ENCODE measurements at regions not wholly inside any gene's neighbourhood (a gene's known extent, or its start where the extent isn't known, plus 50 kb on each side); places are given as distances from the start of the nearest gene placed in this dataset.
"Not testable (repeated sequence)": the region's sequence is repeated elsewhere in the genome, so short reads cannot be mapped to it uniquely, and the experiment has no call there.

DNA sequence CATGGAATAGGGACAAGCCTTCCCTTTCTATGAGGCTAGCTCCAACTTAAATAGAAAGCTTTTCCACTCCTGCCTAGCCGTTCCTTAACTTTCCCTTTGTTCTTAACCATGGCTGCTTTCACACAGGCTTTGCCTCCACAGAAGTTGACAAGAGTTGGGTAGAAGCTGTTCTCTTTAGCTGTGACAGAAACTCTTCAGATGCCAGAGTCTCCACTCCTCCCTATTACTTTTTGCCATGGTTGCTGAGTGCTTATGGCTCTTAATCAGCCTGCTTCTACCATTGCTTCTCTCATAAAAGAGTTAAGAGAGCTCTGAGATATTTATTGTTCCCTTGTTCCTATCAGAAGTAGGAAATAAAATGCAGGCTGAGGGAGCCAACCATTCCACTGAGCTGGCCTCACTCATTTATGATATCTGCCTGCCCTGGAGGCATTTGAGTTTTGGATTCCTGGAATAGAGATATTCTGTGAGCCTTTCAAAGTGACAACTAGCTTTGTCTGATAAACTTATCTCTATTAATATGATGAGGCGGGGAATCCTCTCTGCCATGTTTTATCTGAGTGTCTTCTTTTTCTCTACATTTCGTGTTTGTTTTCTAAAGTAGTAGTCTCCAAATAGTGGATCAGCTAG, 162.6 kb downstream of the DMAC1 start:
- no peaks in the 10 kb centered on the region for H3K27me3 Mint-ChIP-seq (ENCODE audit: low read depth)
- TF ChIP-seq, protein P1, sequence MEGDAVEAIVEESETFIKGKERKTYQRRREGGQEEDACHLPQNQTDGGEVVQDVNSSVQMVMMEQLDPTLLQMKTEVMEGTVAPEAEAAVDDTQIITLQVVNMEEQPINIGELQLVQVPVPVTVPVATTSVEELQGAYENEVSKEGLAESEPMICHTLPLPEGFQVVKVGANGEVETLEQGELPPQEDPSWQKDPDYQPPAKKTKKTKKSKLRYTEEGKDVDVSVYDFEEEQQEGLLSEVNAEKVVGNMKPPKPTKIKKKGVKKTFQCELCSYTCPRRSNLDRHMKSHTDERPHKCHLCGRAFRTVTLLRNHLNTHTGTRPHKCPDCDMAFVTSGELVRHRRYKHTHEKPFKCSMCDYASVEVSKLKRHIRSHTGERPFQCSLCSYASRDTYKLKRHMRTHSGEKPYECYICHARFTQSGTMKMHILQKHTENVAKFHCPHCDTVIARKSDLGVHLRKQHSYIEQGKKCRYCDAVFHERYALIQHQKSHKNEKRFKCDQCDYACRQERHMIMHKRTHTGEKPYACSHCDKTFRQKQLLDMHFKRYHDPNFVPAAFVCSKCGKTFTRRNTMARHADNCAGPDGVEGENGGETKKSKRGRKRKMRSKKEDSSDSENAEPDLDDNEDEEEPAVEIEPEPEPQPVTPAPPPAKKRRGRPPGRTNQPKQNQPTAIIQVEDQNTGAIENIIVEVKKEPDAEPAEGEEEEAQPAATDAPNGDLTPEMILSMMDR (IDR thresholded peaks at IDR 0.05), result no peak
- H3K27ac Mint-ChIP-seq (ENCODE audit: unreplicated experiment), result no peak overlapping the region
- H3K36me3 Mint-ChIP-seq (ENCODE audit: low read depth), result no peaks in the 10 kb centered on the region
- H3K9me3 Mint-ChIP-seq (ENCODE audit: low read depth), result no peaks in the 10 kb centered on the region
- no peak for DNase-seq (ENCODE audit: low spot score)
- no peak overlapping the region for H3K4me3 Mint-ChIP-seq (ENCODE audit: unreplicated experiment)
- no peaks in the 10 kb centered on the region for H3K4me1 Mint-ChIP-seq (ENCODE audit: low read depth)

DNA sequence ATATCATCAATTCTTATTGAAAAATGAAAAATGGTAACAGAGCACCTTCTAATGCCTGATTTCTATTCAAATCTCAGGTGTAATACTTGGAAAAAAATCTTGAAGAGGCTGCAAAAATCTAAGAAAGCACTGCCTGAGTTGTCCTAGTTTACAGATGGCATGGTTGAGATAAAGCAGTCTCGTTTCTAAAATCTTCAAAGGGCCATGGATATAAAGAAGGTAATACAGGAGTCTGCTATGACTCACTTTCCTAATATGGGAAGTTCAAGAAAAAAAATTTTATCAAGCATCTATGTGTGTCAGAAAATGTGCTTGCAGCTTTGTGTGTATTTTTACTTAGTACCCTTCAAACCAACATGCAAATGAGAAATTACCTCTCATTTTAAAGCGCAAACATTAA, 163.3 kb downstream of the DMAC1 start:
- TF ChIP-seq, protein P1 (IDR thresholded peaks at IDR 0.05), result no peak
- no peak overlapping the region for H3K27ac Mint-ChIP-seq (ENCODE audit: unreplicated experiment)
- DNase-seq (ENCODE audit: low spot score), result no peak
- H3K4me3 Mint-ChIP-seq (ENCODE audit: unreplicated experiment), result no peak overlapping the region
- no peaks in the 10 kb centered on the region for H3K4me1 Mint-ChIP-seq (ENCODE audit: low read depth)
- no peaks in the 10 kb centered on the region for H3K27me3 Mint-ChIP-seq (ENCODE audit: low read depth)
- H3K9me3 Mint-ChIP-seq (ENCODE audit: low read depth), result peaks cover 6% of the 10 kb centered on the region
- no peaks in the 10 kb centered on the region for H3K36me3 Mint-ChIP-seq (ENCODE audit: low read depth)

DNA sequence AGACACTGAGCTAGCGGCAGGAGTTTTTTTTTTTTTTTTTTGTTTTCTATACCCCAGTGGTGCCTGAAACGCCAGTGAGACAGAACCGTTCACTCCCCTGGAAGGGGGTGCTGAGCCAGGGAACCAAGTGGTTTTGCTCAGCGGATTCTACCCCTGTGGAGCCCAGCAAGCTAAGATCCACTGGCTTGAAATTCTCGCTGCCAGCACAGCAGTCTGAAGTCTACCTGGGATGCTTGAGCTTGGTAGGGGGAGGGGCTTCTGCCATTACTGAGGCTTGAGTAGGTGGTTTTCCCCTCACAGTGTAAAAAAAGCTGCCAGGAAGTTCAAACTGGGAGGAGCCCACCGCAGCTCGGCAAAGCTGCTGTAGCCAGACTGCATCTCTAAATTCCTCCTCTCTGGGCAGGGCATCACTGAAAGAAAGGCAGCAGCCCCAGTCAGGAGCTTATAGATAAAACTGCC, 173.0 kb downstream of the DMAC1 start:
- H3K27me3 Mint-ChIP-seq (ENCODE audit: low read depth); DNase-seq (ENCODE audit: low spot score); H3K36me3 Mint-ChIP-seq (ENCODE audit: low read depth); H3K4me1 Mint-ChIP-seq (ENCODE audit: low read depth); H3K4me3 Mint-ChIP-seq (ENCODE audit: unreplicated experiment); H3K27ac Mint-ChIP-seq (ENCODE audit: unreplicated experiment): not testable (repeated sequence)
- H3K9me3 Mint-ChIP-seq (ENCODE audit: low read depth), result peaks cover 23% of the 10 kb centered on the region

DNA sequence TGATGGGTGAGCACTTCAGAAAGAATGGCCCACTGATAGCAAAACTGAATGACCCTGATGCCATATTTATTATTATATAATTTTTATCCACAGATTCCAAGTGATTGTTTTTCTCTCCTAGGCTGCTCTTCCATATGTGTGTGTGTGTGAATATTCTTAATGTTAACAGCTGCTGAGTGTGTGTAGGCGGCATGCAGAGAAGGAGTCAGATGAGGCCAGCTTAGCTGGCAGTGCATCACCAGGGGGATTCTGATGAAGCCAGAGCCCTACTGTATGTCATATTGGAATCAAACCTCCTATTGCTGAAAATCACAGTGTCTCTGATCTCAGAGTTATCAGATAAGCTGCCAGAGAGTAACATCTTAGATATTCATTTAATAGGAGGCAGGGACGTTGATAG, 177.1 kb downstream of the DMAC1 start:
- Mint-ChIP-seq H3K4me1 (ENCODE audit: low read depth) (no peaks in the 10 kb centered on the region), H3K9me3 (ENCODE audit: low read depth) (peaks cover 7% of the 10 kb centered on the region), H3K36me3 (ENCODE audit: low read depth) (no peaks in the 10 kb centered on the region), H3K27ac (ENCODE audit: unreplicated experiment) (no peak overlapping the region), H3K27me3 (ENCODE audit: low read depth) (no peaks in the 10 kb centered on the region), H3K4me3 (ENCODE audit: unreplicated experiment) (no peak overlapping the region)
- TF ChIP-seq, protein P1 (IDR thresholded peaks at IDR 0.05), result no peak
- no peak for DNase-seq (ENCODE audit: low spot score)

DNA sequence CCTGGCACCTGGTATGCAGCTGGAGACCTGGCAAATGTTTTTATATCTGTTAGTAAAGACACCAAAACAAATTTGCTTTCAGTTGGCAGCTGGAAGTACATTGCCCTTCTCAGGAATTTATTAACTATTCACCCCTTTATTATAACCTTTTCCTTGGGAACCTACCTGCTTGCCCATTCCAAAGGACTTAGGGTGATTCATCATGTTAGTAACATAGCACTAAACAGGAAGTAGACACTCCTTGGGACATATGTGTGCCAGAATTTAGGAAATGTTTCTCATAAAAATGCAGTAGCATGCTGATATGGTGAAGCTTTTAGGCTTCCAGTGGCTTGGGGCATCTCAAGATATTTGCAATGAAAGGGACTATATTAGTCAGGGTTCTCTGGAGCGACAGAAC, 184.2 kb downstream of the DMAC1 start:
- no peak for DNase-seq (ENCODE audit: low spot score)
- H3K4me3 Mint-ChIP-seq (ENCODE audit: unreplicated experiment), result no peak overlapping the region
- H3K9me3 Mint-ChIP-seq (ENCODE audit: low read depth), result peaks cover 11% of the 10 kb centered on the region
- H3K4me1 Mint-ChIP-seq (ENCODE audit: low read depth), result no peaks in the 10 kb centered on the region
- no peak overlapping the region for H3K27ac Mint-ChIP-seq (ENCODE audit: unreplicated experiment)
- H3K27me3 Mint-ChIP-seq (ENCODE audit: low read depth), result no peaks in the 10 kb centered on the region
- no peaks in the 10 kb centered on the region for H3K36me3 Mint-ChIP-seq (ENCODE audit: low read depth)
- TF ChIP-seq, protein P1 (IDR thresholded peaks at IDR 0.05), result no peak

DNA sequence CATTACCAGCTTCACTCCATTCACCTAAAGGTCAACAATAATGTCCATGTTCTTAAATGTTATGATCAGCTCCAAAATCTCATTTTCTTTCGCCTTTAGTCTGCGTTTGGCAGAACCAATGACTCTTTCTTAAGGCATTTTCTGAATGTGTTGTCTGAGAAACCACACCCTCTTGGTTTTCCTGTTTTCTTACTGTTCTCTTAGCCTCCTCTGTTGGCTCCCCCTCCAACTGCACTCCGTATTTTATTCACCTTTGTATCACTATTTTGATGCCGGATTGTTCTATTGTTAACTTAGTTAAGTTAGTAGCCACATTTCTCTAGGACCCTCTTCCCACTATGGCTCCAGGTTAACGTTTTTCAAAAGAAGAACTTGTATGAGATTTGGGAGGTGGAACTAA, 185.6 kb downstream of the DMAC1 start:
- Mint-ChIP-seq H3K4me3 (ENCODE audit: unreplicated experiment) (no peak overlapping the region), H3K9me3 (ENCODE audit: low read depth) (peaks cover 11% of the 10 kb centered on the region), H3K27me3 (ENCODE audit: low read depth) (no peaks in the 10 kb centered on the region), H3K4me1 (ENCODE audit: low read depth) (no peaks in the 10 kb centered on the region), H3K27ac (ENCODE audit: unreplicated experiment) (no peak overlapping the region), H3K36me3 (ENCODE audit: low read depth) (no peaks in the 10 kb centered on the region)
- no peak for DNase-seq (ENCODE audit: low spot score)
- TF ChIP-seq, protein P1 (IDR thresholded peaks at IDR 0.05), result no peak
